Right lobe of liver (tissue), 6 donors: ENCODE measurements at regions not wholly inside any gene's neighbourhood (a gene's known extent, or its start where the extent isn't known, plus 50 kb on each side); places are given as distances from the start of the nearest gene placed in this dataset.
"Not testable (repeated sequence)": the region's sequence is repeated elsewhere in the genome, so short reads cannot be mapped to it uniquely, and the experiment has no call there.

ENCODE experiments used
- ATAC-seq, 4 donors: fragments of 200-7000 bp; cut with Tn5 transposase; one replicate each; pipeline ENCODE4 v1.9.1; 2020; ENCODE audit warnings: mild to moderate bottlenecking in 4 of 4, moderate library complexity in 4 of 4
- DNase-seq, 3 donors: peaks; one replicate each; pipeline ENCODE4 v3.0.0-alpha.2; 2020
- H3K27ac ChIP-seq, 3 donors: fragments of 200-600 bp; one replicate each; pipeline ENCODE4 v1.8.0; 2022
- H3K27me3 ChIP-seq, 2 donors: fragments of 200-600 bp; one replicate each; pipeline ENCODE4 v1.8.0; 2022
- H3K36me3 ChIP-seq, 4 donors: fragments of 200-600 bp; sonication (generic) in 1 of 4; one replicate each; pipeline versions ENCODE4 v1.5.1 to v1.8.0; 2017 to 2022; ENCODE audit warnings: control low read depth in 1 of 4
- H3K4me1 ChIP-seq, 4 donors: fragments of 200-600 bp; sonication (generic) in 1 of 4; one replicate each; pipeline versions ENCODE4 v1.5.1 to v1.8.0; 2017 to 2022; ENCODE audit warnings: control low read depth in 1 of 4
- H3K4me3 ChIP-seq, 3 donors: fragments of 200-600 bp; one replicate each; pipeline ENCODE4 v1.8.0; 2022
- H3K9me3 ChIP-seq, 4 donors: fragments of 200-600 bp; sonication (generic) in 1 of 4; one replicate each; pipeline versions ENCODE4 v1.5.1 to v1.8.0; 2017 to 2022; ENCODE audit warnings: control low read depth in 1 of 4
- POLR2A ChIP-seq: fragments of 450-650 bp; IDR thresholded peaks from one replicate; pipeline ENCODE4 v1.6.1; 2017; ENCODE audit warnings: antibody characterized with exemption, mild to moderate bottlenecking
- WGBS: methylation state at CpG from one replicate; pipeline ENCODE4 v1.1.6; 2018; ENCODE audit warnings: low coverage, low lambda C conversion rate; ENCODE audit not compliant: insufficient coverage; ENCODE audit errors: missing lambda C conversion rate; 5-methylcytosine and 5-hydroxymethylcytosine counted together
- intact Hi-C, 2 donors: fragments of 100-400 bp; cut with DNase I; formaldehyde crosslinking; loops; one replicate each; pipeline versions ENCODE4 v1.11.2 to v1.14.1; 2022
- TF ChIP-seq, protein P1 (sequence below), 4 donors: fragments of 200-600 bp in 3 of 4; fragments of 450-650 bp in 1 of 4; IDR thresholded peaks; one replicate each; pipeline versions ENCODE4 v1.5.1 to v1.8.0; 2016 to 2022; ENCODE audit warnings: antibody characterized with exemption in 4 of 4, mild to moderate bottlenecking in 2 of 4
- donor health status: DM: no; HTN: yes; CAD: no.
- donor health status: DM: no; HTN: no; CAD: no.
- donor health status: DM: no; HTN: no; CAD: no.
- donor health status: DM: no; HTN: yes; CAD: no.
- donor health status: DM: no; HTN: yes; CAD: no.

DNA sequence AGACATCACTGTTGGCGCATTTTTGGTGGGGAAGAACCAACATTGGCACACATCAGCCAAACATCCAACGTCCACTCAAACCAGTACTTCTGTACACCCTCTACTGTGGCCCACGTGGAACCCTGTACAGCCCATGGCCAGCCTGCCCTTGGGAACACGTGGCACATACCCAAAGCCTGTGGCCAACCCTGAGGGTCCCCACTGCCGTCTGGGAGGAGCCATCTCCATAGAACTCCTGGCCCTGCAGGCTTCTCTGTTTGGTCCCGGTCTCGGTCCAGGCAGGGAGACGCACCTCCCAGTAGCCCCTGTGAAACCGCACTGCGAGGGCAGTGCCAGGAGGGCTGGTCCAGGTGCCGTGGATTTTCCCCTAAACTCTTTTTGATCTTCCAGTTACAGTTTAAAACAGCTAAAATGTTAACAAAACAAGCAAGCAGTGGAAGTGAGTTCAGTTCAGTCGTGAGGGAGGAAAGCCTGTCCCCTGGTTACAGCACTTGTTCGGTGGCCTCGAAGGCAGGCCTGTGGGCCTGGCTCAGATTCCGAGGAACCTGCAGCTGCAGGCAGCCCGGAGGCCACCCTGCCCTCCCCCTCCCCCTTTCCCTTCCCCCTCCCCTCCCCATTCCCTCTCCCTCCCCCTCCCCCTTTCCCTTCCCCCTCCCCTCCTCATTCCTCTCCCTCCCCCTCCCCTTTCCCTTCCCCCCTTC is 233.7 kb downstream of the DLL1 start:
- Histone ChIP-seq H3K27me3 (no peaks in the 10 kb centered on the region), H3K4me1 (no peaks in the 10 kb centered on the region), H3K4me3 (no peak overlapping the region), H3K36me3 (no peaks in the 10 kb centered on the region), H3K9me3 (no peaks in the 10 kb centered on the region), H3K27ac (no peak overlapping the region)
- 72% methylated on average over 8 of the region's 16 CpGs for WGBS
- ATAC-seq (no peak), DNase-seq (peak in 2 of 3 donors; percentile 8 to 31)
- no peak for TF ChIP-seq POLR2A
- TF ChIP-seq, protein P1, sequence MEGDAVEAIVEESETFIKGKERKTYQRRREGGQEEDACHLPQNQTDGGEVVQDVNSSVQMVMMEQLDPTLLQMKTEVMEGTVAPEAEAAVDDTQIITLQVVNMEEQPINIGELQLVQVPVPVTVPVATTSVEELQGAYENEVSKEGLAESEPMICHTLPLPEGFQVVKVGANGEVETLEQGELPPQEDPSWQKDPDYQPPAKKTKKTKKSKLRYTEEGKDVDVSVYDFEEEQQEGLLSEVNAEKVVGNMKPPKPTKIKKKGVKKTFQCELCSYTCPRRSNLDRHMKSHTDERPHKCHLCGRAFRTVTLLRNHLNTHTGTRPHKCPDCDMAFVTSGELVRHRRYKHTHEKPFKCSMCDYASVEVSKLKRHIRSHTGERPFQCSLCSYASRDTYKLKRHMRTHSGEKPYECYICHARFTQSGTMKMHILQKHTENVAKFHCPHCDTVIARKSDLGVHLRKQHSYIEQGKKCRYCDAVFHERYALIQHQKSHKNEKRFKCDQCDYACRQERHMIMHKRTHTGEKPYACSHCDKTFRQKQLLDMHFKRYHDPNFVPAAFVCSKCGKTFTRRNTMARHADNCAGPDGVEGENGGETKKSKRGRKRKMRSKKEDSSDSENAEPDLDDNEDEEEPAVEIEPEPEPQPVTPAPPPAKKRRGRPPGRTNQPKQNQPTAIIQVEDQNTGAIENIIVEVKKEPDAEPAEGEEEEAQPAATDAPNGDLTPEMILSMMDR (IDR thresholded peaks at IDR 0.05) = no peak
- intact Hi-C loops = no loop called here

DNA sequence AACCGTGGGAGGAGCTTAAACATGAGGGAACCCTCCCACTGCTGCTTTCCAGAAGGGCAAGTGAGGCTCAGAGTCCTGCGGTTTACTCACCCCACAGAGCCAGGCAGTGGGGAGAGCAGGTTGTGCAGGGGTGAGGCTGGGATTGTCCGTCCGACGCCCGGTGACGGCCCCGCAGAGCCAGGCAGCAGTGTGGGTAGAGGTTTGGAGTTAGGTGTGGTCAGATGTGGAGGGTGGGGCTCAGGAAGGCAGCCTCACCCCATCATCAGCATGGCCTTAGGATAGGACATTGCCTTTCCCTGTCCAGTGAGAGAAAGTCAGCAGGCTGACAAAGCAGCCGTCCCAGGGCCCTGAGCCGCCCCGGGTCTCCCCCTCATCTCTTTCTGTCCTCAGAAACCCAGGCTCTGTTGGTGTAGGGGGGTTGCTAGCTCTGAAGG is 234.6 kb downstream of the DLL1 start:
- no peak for ATAC-seq
- WGBS = 70% methylated on average over 7 of the region's 11 CpGs
- H3K27me3 ChIP-seq = no peaks in the 10 kb centered on the region

DNA sequence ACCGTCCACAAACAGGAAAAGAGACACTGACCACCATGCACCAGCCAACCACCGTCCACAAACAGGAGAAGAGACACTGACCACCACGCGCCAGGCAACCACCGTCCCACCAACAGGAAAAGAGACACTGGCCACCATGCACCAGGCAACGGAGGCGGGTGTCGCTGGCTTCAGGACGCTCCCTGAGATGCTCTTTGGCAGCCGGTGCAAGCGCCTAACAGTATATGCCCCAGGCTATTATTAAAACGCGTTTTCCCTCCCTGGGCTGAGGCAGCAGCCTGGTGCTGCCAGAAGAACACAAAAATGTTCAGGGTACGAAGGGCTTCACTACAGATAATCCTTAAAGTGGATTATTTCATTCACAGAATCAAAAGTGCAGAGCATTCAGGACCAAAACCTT is 235.1 kb downstream of the DLL1 start:
- H3K9me3 ChIP-seq, H3K27ac ChIP-seq, ATAC-seq, H3K4me1 ChIP-seq, H3K27me3 ChIP-seq, H3K4me3 ChIP-seq, intact Hi-C loops, H3K36me3 ChIP-seq: not testable (repeated sequence)
- WGBS = 90% methylated on average over 5 of the region's 14 CpGs
- DNase-seq = peak in 1 of 3 donors; percentile 5

More for the DNA sequence above, 234.6 kb downstream of the DLL1 start:
- Histone ChIP-seq H3K9me3 (no peaks in the 10 kb centered on the region), H3K4me1 (no peaks in the 10 kb centered on the region), H3K4me3 (no peak overlapping the region), H3K27ac (no peak overlapping the region), H3K36me3 (no peaks in the 10 kb centered on the region)
- intact Hi-C loops = no loop called here
- DNase-seq = peak in 2 of 3 donors; percentile 14 to 35
- TF ChIP-seq, protein P1 (IDR thresholded peaks at IDR 0.05) = no peak
- no peak for TF ChIP-seq POLR2A

DNA sequence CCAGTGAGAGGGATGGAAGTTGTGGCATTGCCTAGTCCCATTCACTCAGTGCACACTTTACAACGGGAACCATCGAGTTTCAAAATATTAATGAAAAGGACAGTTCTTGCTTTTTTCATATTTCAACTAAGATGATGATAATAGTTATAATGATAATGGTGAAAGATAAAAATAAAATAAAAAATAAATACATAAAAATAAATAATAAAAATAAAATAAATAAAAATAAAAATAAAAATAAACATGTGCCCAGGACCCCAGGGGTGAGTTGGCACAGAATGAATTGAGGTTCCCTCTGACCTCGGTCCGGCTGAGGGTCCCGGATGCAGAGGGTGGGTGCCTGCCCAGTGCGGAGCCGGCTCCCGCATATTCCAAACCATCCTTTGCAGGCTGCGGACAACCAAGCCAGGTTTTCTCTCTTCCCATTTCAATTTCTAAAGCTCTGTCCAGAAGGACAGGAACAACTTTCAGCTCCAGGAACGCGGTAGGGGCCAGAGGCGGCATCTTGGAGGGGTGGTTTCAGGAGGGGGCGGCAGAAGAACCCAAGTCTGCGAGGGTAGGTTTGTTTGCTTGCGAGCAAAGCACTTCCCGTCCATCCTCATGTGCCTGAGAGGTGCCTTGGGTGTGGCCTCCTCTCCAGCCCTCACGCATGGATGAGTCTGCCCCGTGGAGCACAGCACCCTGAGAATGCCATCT is 236.8 kb downstream of the DLL1 start:
- no peaks in the 10 kb centered on the region for H3K27me3 ChIP-seq
- ATAC-seq (no peak), DNase-seq (peak in 1 of 3 donors; percentile 6)
- TF ChIP-seq, protein P1 (IDR thresholded peaks at IDR 0.05) = no peak
- TF ChIP-seq POLR2A = no peak
- peaks cover 0 to 11% (median 5%) of the 10 kb centered on the region in 4 donors for H3K4me1 ChIP-seq
- WGBS = 77% methylated on average over 10 of the region's 18 CpGs
- no peak overlapping the region for H3K4me3 ChIP-seq
- H3K9me3 ChIP-seq = no peaks in the 10 kb centered on the region
- intact Hi-C loops = no loop called here
- no peaks in the 10 kb centered on the region for H3K36me3 ChIP-seq
- H3K27ac ChIP-seq = no peak overlapping the region
